ENCODE measurements at regions not wholly inside any gene's neighbourhood (a gene's known extent, or its start where the extent isn't known, plus 50 kb on each side); places are given as distances from the start of the nearest gene placed in this dataset.

- H3K27me3 ChIP-seq: no peaks in the 10 kb centered on the region
- TF ChIP-seq EP300 (IDR thresholded peaks at IDR 0.05; ENCODE audit: low read depth) (no peak), POLR2AphosphoS5 (IDR thresholded peaks at IDR 0.05) (no peak), POLR2A (IDR thresholded peaks at IDR 0.05) (no peak), CTCF (IDR thresholded peaks at IDR 0.05) (no peak)
- DNase-seq: no peak
- H3K27ac ChIP-seq: no peak overlapping the region
- intact Hi-C loops (cut with DNase I; ENCODE audit: low total_unique reads): no loop called here
- no peak overlapping the region for H3K4me3 ChIP-seq
- in situ Hi-C loops (cut with MboI; ENCODE audit: low pct_ligation_motif_present in 1 of 4, low pct_unique_long_range_greater_than_20kb in 1 of 4, low sequenced_read_pairs in 3 of 4): no loop called here
- no peaks in the 10 kb centered on the region for H3K4me1 ChIP-seq
- 38 to 57% methylated on average over 1 of the region's 1 CpG for WGBS, 2 donors (ENCODE audit: low coverage in 1 of 2)
- no peaks in the 10 kb centered on the region for H3K9me3 ChIP-seq
- no peaks in the 10 kb centered on the region for H3K36me3 ChIP-seq
Measured at GRCh38 chr6:84362193-84362821, 134.9 kb upstream of the CEP162 start.

GRCh38 chr6:84361372-84362192 lies 134.1 kb upstream of the CEP162 start:
- in situ Hi-C loops (cut with MboI; ENCODE audit: low pct_ligation_motif_present in 1 of 4, low pct_unique_long_range_greater_than_20kb in 1 of 4, low sequenced_read_pairs in 3 of 4): no loop called here
- 10 to 23% methylated on average over 2 to 3 of the region's 3 CpGs for WGBS, 2 donors (ENCODE audit: low coverage in 1 of 2)
- Histone ChIP-seq H3K9me3 (no peaks in the 10 kb centered on the region), H3K36me3 (no peaks in the 10 kb centered on the region), H3K27me3 (no peaks in the 10 kb centered on the region), H3K27ac (no peak overlapping the region), H3K4me3 (no peak overlapping the region), H3K4me1 (no peaks in the 10 kb centered on the region)
- intact Hi-C loops (cut with DNase I; ENCODE audit: low total_unique reads): no loop called here
- DNase-seq: no peak
- no peak for TF ChIP-seq EP300 (IDR thresholded peaks at IDR 0.05; ENCODE audit: low read depth)
- TF ChIP-seq POLR2AphosphoS5 (IDR thresholded peaks at IDR 0.05): no peak
- TF ChIP-seq CTCF (IDR thresholded peaks at IDR 0.05): no peak
- TF ChIP-seq POLR2A (IDR thresholded peaks at IDR 0.05): no peak

- intact Hi-C loops (cut with DNase I; ENCODE audit: low total_unique reads) (no loop called here), in situ Hi-C loops (cut with MboI; ENCODE audit: low pct_ligation_motif_present in 1 of 4, low pct_unique_long_range_greater_than_20kb in 1 of 4, low sequenced_read_pairs in 3 of 4) (no loop called here)
- Histone ChIP-seq H3K9me3 (no peaks in the 10 kb centered on the region), H3K27ac (no peak overlapping the region), H3K4me3 (no peak overlapping the region), H3K4me1 (no peaks in the 10 kb centered on the region), H3K27me3 (no peaks in the 10 kb centered on the region), H3K36me3 (no peaks in the 10 kb centered on the region)
- TF ChIP-seq POLR2AphosphoS5 (IDR thresholded peaks at IDR 0.05) (no peak), CTCF (IDR thresholded peaks at IDR 0.05) (no peak), POLR2A (IDR thresholded peaks at IDR 0.05) (no peak)
- 74 to 83% methylated on average over 5 of the region's 5 CpGs for WGBS, 2 donors (ENCODE audit: low coverage in 1 of 2)
- no peak for DNase-seq
Measured at GRCh38 chr6:84360039-84360438, 132.6 kb upstream of the CEP162 start.

GRCh38 chr6:84358581-84358980 lies 131.1 kb upstream of the CEP162 start:
- Histone ChIP-seq H3K36me3 (no peaks in the 10 kb centered on the region), H3K27ac (no peak overlapping the region), H3K4me3 (no peak overlapping the region), H3K4me1 (no peaks in the 10 kb centered on the region), H3K27me3 (no peaks in the 10 kb centered on the region), H3K9me3 (no peaks in the 10 kb centered on the region)
- 76 to 91% methylated on average over 2 to 3 of the region's 3 CpGs for WGBS, 2 donors (ENCODE audit: low coverage in 1 of 2)
- intact Hi-C loops (cut with DNase I; ENCODE audit: low total_unique reads) (no loop called here), in situ Hi-C loops (cut with MboI; ENCODE audit: low pct_ligation_motif_present in 1 of 4, low pct_unique_long_range_greater_than_20kb in 1 of 4, low sequenced_read_pairs in 3 of 4) (no loop called here)
- no peak for DNase-seq
- no peak for TF ChIP-seq EP300 (IDR thresholded peaks at IDR 0.05; ENCODE audit: low read depth)
- TF ChIP-seq CTCF (IDR thresholded peaks at IDR 0.05): no peak
- no peak for TF ChIP-seq POLR2A (IDR thresholded peaks at IDR 0.05)
- no peak for TF ChIP-seq POLR2AphosphoS5 (IDR thresholded peaks at IDR 0.05)
